ENCODE measurements at regions not wholly inside any gene's neighbourhood (a gene's known extent, or its start where the extent isn't known, plus 50 kb on each side); places are given as distances from the start of the nearest gene placed in this dataset.

DNA sequence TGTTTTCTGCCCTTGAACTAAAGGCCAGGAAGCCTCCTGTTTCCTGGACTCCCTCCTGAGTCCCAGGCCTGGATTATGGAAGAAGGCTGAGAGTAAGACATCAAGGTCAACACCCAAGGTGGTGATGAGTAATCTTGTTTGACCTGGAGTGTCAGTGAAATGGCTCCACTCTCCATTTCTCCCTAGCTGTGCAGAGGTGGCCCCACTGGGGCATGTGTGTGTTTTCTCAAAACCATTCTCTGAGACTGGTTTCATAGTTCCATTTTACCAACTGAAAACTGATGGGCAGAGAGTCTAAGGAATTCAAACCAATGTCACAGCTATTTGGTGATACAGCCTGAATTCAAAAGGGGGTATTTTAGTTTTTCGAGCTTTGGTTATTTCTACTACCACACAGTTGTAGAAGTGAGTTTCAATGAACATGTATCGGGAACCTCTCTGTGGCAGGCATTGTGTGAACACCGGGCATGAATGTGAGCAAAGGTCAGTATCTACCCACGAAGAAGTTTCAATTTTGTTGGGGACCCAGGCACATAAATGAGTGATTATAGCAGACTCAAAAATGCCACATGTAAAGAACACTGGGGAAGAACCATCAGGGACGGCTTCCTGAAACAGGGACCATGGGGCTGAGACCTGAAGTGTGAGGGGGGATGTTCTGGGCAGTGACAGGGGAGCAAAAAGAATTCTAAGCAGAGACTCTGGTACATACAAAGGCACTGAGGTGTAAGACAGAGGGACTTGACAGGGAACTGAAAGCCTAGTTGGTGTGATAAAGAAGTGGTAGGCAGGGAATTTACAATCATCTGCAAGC is 269.6 kb upstream of the KLF4 start:
- no peak for DNase-seq (ENCODE audit: low read depth)

DNA sequence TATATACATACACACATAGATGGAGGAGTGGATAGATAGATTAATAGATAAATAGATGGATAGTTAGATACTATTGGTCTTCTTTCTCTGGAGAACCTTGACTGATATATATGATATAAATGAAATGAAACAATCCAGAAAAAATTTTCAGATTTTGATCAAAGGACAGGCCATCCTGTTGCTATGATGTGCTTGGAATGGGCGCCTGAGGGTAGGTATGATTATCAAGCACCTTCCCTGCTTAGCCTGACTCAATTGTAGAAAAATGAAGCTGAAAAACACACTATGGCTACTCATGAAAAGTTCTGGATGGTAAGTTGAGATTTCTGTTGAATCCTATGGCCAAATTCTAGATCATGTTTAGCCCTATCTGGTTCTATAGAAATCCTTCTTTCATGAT is 266.5 kb upstream of the KLF4 start:
- DNase-seq (ENCODE audit: low read depth), result no peak

DNA sequence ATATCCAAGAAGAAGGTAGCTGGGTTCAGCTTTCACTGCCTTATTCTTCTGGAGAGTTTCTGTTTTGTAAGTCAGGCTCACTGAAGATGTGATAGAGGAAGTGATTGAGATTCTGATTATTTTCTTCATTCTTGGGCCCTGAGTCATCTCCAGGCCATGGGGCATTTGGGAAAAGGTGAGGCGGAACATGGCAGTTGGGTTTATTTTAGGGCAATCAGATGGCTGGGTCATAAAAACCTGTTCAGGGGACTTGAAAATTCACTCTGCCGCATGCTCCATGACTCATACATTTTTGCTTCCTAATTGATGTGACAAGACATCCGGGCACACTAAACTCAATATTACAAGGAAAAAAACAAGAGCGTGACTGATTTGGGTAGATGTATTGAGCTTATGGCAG is 265.7 kb upstream of the KLF4 start:
- DNase-seq (ENCODE audit: low read depth), result peak; percentile 98

DNA sequence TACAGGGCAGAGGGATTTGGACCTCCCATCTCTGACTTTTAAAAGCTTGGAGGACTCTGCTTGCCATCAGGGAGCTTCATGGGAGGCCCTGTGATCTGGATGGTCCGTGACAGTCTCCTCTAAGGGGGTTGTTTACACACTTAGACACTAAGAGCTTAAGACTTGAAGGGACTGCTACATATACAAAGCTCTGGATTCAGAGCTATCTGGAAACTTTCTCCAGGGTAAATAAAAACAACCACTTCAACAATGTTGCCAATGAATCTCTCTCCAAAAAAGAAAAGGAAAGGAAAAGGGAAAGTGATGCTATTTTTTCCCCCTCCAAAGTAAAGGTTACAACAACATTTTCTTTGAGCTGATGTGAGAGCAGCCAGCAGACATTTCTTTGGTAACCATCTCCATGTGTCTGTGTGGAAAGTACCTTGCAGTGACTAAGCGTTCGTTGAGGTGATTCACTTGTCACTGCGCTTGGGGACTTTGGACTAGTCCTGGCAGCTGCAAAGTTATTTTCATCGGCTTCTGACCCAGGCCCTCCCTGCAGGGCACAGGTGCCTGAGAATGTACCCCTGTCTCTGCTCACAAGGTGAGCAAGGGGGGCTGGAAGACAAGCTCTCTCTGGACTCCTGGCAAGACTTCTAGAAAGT is 262.1 kb upstream of the KLF4 start:
- peak; percentile 88 for DNase-seq (ENCODE audit: low read depth)

DNA sequence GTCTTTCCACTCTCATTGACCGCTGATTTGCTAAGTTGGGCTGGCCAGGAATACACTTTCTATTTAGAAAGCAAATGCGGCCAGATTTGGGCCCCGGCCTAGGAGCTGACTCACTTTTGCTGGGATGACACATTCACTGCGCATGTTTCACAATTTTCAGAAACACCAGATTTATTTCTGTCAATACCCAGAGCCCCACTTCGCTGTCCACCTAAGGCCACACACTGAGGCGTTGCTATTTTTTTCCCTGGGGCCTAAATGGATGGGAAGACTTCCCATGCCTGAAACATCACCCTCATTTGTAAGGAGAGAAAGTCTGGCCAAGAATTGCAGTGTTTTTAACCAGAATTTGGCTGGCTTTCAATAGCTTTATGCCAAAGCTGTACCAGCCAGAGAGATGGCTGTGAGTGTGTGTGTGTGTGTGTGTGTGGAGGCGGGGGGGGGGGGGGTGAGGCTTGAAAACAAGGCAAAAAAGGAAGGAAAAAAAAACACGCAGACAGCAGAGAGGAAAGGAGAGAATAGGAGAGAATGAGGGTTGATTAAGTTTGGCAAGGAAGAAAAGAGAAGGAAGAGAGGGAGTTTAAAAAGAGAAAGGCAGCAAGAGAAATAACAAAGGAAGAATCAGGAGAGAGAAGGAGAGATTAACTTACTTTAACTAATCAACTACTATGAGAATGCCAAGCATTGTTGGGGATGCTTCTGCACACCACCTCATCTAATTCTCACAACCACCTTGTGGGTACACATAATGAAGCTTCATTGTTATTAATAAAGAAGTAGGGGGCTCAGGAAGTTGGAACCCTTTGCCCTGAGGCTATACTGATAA is 261.4 kb upstream of the KLF4 start:
- peak; percentile 99 for DNase-seq (ENCODE audit: low read depth)

DNA sequence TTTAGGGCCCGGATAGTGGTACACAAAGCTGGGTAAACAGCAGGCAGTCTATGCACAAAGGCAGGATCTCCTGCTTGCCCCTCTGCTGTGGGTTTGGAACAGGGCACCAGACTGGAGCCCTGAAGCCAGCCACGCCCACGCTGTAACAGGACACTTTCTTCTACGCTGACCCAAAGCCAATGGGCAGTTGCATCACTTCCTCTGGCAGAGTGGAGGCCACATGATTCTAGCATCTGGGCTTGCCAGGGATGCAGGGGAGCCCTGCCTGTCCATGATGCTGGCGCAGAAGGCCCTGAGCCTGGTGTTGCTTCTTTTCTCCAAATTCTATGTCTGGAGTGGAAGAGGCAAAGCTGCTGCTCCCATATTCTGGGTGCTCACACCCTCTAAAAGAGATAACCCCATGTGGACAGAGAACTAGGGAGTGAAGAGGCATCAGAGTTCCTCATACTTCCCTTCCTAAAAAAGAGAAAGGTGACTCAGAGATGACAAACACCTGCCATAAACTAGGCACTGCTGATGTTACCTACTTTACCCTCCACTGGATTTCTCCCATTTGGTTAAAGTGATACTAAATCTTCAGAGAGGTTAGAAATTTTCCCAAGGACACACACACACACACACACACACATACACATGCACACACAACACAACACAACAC is 260.3 kb upstream of the KLF4 start:
- peak; percentile 95 for DNase-seq (ENCODE audit: low read depth)

DNA sequence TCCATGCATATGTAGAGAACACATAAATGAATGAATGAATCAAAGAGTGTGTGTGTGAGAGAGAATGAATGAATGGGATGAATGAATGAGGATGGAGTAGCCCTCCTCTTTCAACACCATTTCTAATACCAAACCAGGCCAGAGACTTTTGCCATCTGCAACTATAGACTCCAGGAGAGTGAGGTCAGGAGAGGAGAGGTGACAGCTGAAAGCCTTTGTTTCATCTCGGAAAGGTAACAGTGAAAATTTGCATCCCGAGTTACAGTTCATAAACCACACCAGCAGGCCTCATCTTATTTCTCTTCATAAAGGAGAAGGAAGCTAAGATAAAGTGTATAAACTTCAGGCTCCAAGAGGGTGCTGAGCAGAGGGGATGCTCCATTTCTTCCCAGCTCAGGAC is 255.3 kb upstream of the KLF4 start:
- DNase-seq (ENCODE audit: low read depth), result no peak

DNA sequence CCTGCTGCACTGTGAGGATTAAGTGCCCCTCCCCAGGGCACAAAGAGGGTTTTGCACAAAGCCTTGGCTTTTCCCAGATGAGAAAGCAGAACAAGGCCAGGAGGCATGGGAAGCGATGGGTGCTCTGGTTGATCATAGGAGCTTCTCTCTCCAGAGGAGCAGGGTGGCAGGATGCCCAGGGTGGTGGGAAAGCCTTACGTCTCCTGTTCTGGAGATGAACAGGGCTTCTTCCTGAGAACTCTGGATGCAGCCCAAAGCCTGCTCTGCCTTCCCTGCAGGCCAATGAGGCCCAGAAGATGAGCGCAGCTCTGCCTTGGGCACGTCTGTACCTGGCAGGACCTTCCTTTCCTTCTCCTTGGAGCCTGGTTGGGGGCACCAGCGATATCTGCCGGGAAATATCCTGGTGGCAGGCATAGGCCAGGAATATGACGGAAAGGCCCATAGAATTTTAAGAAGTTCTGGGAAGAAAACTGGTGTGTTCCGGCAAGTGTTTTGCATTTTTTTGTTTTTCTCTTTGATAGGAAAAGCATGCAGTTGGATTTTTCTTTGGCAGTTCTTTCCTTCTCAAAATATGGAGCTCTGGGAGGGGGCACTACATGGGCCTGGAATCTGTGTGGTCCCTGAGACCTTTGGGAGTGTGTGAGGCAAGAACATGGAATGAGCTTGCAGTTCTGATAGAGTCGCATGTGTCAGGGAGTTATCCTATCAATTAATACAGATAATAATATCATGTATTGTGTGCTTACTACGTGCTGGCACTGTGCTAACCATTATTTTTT is 253.2 kb upstream of the KLF4 start:
- no peak for DNase-seq (ENCODE audit: low read depth)

DNA sequence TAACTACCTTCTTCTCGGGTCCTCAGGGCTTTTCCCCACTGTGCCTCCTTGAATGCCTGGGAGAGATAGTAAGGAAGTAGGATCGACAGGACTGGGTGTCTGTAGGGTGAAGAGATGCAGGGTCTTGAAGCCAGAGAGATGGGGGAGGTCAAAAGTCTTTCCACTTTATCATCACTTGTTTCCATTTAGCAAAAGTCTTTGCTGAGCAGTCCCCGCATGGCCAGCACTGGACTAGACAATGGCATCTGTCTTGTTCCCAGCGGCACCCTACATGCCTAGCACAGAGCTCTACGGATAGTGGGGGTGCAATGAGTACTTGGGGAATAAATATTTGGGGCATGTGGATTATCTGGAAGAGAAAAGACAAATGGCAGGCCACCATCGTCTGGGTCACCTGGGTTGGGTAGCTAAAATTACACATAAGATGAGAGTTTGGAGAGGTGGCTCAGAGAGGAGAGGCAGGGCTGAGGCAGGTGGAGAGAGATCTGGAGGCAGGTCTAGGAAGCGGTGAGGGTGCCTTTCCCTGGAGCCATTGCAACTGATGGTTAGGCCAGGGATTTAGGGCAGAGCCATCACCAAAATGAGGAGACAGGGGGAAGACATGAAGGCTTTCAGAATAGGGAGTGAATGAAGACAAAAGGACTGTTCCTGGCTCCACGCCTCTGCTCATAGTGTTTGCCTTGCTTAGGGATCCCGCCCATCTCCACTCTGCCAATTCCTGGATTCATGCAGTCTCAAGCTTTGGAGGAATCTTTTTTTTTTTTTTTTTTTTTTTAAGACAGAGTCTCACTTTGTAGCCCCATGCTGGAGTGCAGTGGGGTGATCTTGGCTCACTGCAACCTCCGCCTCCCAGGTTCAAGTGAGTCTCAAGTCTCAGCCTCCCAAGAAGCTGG is 250.8 kb upstream of the KLF4 start:
- DNase-seq (ENCODE audit: low read depth), result peak; percentile 12

DNA sequence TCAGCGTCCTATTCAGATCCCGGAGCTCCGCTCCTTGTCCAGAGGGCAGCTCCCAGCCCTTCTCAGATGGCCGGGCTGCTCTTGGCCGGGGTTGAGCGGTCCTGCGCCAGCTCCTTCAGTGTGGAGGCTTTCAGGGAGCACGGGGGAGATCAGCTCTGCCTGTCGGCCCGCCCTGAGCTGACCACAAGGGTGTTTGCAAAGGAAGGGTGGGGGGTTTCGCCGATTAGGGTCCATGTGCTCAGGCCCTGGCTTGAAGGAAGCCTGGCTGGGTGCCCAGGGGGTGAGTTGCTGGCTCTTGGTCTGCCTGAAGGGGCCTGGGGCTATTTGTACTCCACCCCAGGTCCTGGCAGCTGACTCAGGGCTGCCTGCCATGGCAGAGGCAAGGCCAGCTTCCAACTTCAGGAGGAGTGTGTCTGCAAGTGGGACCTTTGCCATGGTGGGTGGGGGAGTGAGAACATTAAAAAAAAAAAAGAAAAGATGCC is 250.1 kb upstream of the KLF4 start:
- DNase-seq (ENCODE audit: low read depth), result peak; percentile 91

DNA sequence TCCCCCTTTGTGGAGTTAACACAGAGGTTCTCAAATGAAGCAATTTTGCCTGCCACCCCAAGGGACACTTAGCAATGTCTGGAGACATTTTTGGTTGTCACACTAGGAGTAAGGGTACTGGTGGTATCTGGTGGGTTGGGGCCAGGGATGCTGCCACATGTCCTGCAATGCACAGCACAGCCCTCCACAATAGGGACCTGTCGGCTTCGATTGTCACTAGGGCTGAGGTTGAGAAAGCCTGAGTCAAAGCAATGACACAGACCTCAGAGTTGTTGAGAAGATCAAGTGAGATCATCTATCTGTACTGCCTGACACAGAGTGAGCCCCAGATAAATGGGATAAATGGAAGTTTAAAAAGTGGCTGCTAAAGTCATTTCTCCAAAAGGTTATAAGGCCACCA is 249.2 kb upstream of the KLF4 start:
- DNase-seq (ENCODE audit: low read depth), result peak; percentile 64

DNA sequence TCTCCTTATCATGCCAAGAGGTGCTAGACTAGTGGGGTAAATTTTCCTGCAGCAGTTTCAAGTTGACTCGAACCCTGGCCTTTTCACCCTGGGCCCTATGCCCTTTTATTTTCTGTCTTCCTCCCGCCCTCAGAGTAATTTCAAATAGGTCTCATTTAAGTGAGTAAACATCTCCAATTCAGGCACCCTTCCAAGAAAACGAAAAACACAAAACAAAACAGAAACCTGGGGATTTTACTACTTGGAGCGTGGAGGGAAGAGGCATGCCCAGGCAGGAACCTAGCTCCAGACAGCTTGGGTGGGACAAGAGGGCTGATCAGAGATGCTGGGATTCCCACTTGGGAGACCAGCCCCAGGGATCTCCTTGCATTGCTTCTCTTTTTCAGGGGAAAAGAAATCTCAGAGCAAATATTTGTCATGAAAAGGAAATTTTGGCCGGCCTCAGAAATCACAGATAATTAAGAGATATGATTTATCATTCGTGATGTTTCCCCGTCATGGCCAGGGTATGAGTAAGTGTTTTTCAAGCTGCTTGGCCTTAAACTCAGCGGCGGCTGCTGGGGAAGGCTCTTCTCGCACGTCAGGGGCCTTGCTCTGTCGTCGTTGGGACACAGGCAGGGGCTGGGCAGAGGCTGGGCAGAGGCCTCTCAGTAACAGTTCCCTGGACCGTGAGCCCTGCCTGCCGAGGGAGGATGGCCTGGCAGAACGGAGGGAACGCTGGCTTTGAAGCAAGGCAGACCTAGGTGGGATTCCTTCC is 248.6 kb upstream of the KLF4 start:
- DNase-seq (ENCODE audit: low read depth), result peak; percentile 71

DNA sequence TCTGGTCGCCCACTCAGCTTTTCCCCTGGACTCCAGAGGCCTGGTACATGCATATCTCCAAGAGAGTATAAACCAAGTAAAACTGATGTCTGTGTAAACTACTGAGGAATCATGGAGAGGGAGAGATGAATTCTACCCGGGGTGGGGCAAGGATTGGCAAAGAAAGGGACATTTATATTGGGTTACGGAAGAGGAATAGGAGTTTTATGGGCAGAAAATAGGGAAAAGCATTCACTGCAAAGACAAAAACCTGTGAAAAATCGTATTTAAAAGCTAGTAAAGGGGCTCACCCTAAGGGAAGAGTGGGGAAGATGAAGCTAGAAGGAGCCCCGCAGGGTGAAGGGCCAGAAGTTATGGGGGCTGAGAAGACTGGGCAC is 248.0 kb upstream of the KLF4 start:
- DNase-seq (ENCODE audit: low read depth), result no peak

DNA sequence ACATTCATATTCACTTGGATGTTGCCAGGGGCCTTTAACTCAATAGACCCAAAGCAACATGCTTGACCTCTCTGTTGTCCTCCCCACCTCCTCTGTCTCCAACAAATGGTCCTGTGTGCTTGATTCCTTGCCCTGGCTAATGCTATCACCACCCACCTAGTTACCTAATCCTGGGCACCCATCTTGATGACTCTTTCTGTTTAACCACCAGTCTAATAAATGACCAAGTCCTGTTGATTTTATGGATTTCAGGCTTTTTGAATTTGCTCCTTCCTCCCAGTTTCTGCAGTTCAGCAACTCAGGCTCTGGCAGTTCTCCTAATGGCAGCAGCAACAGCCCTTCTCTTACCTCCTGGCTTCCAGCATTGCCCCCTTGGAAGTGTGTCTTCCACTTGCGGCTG is 246.3 kb upstream of the KLF4 start:
- DNase-seq (ENCODE audit: low read depth), result no peak

DNA sequence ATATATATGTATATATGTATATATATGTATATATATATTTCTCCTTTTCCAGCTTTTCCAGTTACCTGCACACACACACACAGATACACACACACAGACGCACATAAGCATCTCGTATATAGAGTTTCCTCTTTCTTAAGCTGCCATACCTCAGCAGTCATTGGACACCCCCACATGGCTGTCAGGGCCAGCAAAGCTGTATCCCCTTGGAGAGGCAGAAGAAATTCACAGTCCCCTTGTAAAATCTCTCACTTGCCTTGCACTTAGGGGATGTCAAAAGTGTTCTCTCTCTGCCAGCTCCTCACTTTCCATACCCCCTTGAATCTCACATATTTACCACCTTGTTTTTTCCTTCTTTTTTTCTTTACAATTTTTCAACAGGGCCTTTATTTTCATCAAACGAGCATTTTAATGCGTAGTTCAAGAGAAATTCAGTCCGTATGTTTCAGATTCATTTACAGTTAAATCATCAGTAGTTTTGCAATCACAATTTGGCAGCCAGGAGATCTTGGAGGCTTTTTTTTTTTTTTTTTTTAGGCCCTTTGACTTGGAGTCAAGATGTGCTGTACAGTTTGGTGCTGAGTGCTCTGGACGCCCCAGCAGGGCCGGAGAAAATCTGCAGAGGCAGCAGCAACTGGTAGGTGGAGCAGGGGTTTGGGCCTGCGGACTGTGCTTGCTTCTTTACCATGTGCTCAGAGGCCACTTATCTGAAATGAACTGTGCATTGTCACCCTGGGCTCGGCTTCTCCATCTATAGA is 244.9 kb upstream of the KLF4 start:
- DNase-seq (ENCODE audit: low read depth), result peak; percentile 27

DNA sequence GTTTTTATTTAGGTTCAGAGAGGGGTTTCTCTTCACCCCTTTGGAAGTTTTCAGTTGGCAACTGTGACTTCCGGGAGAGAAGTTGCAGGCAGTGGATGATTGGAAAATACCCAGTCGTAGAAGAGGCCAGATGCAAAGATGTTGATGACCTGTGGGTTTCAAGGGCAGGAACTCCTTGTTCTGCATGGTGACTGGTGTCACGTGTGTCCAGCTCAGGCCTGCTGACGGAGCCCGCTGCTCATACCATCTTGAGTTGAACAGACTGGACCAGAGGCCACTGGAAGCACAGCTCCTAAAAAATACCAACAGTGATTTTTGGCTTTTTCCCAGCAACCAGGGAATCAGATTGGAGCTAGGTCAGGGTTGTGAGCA is 243.9 kb upstream of the KLF4 start:
- peak; percentile 74 for DNase-seq (ENCODE audit: low read depth)

DNA sequence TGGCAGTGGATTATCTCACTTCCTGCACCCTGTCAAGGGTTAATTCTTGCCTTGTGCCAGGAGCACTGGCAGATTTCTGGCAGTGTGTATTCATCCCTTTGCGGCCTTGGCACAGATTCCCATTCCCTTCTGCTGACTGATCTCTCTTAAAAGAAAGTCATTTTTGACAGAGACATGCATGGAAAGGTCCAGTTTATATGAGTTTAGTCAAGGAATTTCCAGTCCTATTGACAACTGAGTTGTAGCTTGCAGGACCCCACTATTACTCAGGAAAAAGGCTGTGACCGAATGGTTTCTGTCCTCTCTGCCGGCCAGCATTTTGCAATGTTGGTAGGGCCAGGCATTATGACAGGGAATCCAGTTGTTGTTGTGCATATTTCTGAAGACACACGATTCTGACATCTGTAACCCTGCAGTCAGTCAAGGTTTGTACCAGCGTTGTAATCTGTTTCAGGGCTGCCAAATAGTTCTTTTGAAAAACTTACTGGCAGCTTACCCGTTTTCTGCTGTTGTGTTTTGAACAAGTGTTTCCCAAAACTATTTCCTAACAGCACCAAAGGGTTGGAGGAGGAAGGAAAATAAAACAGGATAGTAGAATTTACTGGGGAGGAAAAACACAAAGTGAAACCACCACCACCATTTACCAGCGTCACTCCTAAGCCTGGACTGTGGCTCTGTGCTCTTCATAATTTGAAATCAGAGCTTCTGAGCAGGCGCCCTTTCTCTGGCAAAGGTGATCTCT is 243.4 kb upstream of the KLF4 start:
- peak; percentile 92 for DNase-seq (ENCODE audit: low read depth)
